GM12878 (cell line): ENCODE measurements at regions not wholly inside any gene's neighbourhood (a gene's known extent, or its start where the extent isn't known, plus 50 kb on each side); places are given as distances from the start of the nearest gene placed in this dataset.

Source experiments
- ATAC-seq: fragments of 200-7000 bp; cut with Tn5 transposase; 3 replicates; pipeline ENCODE4 v1.9.1; 2020; ENCODE audit warnings: mild to moderate bottlenecking, moderate library complexity
- BruUV-seq: library from RNA; stranded (reverse); fragments of 400-500 nt; replicated peaks from 2 replicates; lab custom pipeline; 2021; lab: Mats Ljungman, UMichigan
- CTCF ChIA-PET: fragments of 300-600 bp; sonication (Branson Sonifier 250); formaldehyde crosslinking; extraction: SDS; loops from one replicate; lab custom pipeline; 2021; ENCODE audit warnings: inconsistent platforms; lab: Yijun Ruan, JAX
- POLR2A ChIA-PET: fragments of 350-600 bp; formaldehyde crosslinking; extraction: SDS; loops from one replicate; lab custom pipeline; 2021; ENCODE audit warnings: inconsistent platforms; lab: Charles Lee
- RAD21 ChIA-PET: fragments of 300-600 bp; sonication (Branson Sonifier 250); formaldehyde crosslinking; loops from one replicate; lab custom pipeline; 2023; ENCODE audit warnings: antibody characterized with exemption; ENCODE audit not compliant: unreplicated experiment; lab: Charles Lee
- SMC1A ChIA-PET: fragments of 300-600 bp; sonication (Branson Sonifier 250); formaldehyde crosslinking; loops from one replicate; lab custom pipeline; 2023; ENCODE audit not compliant: unreplicated experiment, uncharacterized antibody; lab: Charles Lee
- DNase-seq: peaks from one replicate; pipeline ENCODE4 v3.0.0-alpha.2; 2011; ENCODE audit warnings: low read depth, low spot score
- FAIRE-seq: peaks from 3 replicates; lab custom pipeline; 2011; peaks lifted over from hg19 to GRCh38; lab: Jason Lieb, UNC
- H2AFZ ChIP-seq: 2 replicates; pipeline ENCODE4 v1.6.0; 2011; ENCODE audit warnings: low read depth, low read length, control low read depth; ENCODE audit not compliant: control insufficient read depth
- H3K27ac ChIP-seq: 2 replicates; pipeline ENCODE4 v1.5.1; 2011; ENCODE audit warnings: control low read depth; ENCODE audit not compliant: control insufficient read depth, insufficient read depth
- H3K27me3 ChIP-seq, 2 experiments: replicated peaks in 1 of 2; 2 replicates each; pipeline versions ENCODE4 v1.6.0 to v1.6.1; 2011; ENCODE audit warnings: low read length in 1 of 2; ENCODE audit not compliant: control insufficient read depth in 2 of 2, insufficient read depth in 2 of 2
- H3K36me3 ChIP-seq, 2 experiments: 2 replicates each; pipeline ENCODE4 v1.5.1; 2011; ENCODE audit warnings: low read length in 1 of 2; ENCODE audit not compliant: control insufficient read depth in 2 of 2, insufficient read depth in 2 of 2
- H3K4me1 ChIP-seq: 2 replicates; pipeline ENCODE4 v1.6.1; 2011; ENCODE audit warnings: mild to moderate bottlenecking, low read length, moderate library complexity, mixed read lengths; ENCODE audit not compliant: control insufficient read depth, insufficient read depth
- H3K4me2 ChIP-seq: 2 replicates; pipeline ENCODE4 v1.6.0; 2011; ENCODE audit warnings: control low read depth; ENCODE audit not compliant: control insufficient read depth, insufficient read depth
- H3K4me3 ChIP-seq: fragments of 200-600 bp; sonication (generic); 2 replicates; pipeline ENCODE4 v1.5.1; 2016
- H3K79me2 ChIP-seq: 2 replicates; pipeline ENCODE4 v1.6.0; 2011; ENCODE audit warnings: low read length; ENCODE audit not compliant: control insufficient read depth, insufficient read depth
- H3K9ac ChIP-seq: 2 replicates; pipeline ENCODE4 v1.8.0; 2011; ENCODE audit warnings: low read length, control low read depth, mixed read lengths; ENCODE audit not compliant: control insufficient read depth, insufficient read depth
- H3K9me3 ChIP-seq: replicated peaks from 3 replicates; pipeline ENCODE4 v1.5.1; 2011; ENCODE audit warnings: mild to moderate bottlenecking, low read length; ENCODE audit not compliant: control insufficient read depth, insufficient read depth
- H4K20me1 ChIP-seq: 2 replicates; pipeline ENCODE4 v1.6.0; 2011; ENCODE audit not compliant: control insufficient read depth, insufficient read depth
- BHLHE40 ChIP-seq, 2 experiments: fragments of 450-650 bp in 1 of 2; IDR thresholded peaks; 2 replicates each; pipeline ENCODE4 v1.6.1; 2011 to 2017; ENCODE audit warnings: low read depth in 2 of 2, borderline replicate concordance in 1 of 2, improper control_type of control experiment in 1 of 2, low read length in 1 of 2, mild to moderate bottlenecking in 1 of 2
- CBX3 ChIP-seq: fragments of 200-600 bp; sonication (generic); IDR thresholded peaks from 2 replicates; pipeline ENCODE4 v1.6.1; 2016; ENCODE audit warnings: low read depth, borderline replicate concordance
- FOS ChIP-seq: IDR thresholded peaks from 3 replicates; pipeline ENCODE4 v1.6.1; 2011; ENCODE audit warnings: borderline replicate concordance; ENCODE audit not compliant: insufficient read length; ENCODE audit errors: extremely low read depth
- KDM1A ChIP-seq: fragments of 200-600 bp; sonication (generic); IDR thresholded peaks from 2 replicates; pipeline ENCODE4 v1.6.1; 2016; ENCODE audit warnings: borderline replicate concordance
- NFIC ChIP-seq: IDR thresholded peaks from 2 replicates; pipeline ENCODE4 v1.6.1; 2012; ENCODE audit warnings: low read depth, mild to moderate bottlenecking, inconsistent platforms, low read length, moderate library complexity
- PAX5 ChIP-seq: IDR thresholded peaks from 2 replicates; pipeline ENCODE4 v1.6.1; 2011; ENCODE audit warnings: low read depth, low read length, borderline replicate concordance
- PAX8 ChIP-seq: fragments of 450-650 bp; IDR thresholded peaks from 2 replicates; pipeline ENCODE4 v1.6.1; 2017; ENCODE audit warnings: mild to moderate bottlenecking, moderate library complexity
- POLR2A ChIP-seq: IDR thresholded peaks from 2 replicates; pipeline ENCODE4 v1.6.1; 2011; ENCODE audit warnings: low read depth, mild to moderate bottlenecking, low read length
- POLR2AphosphoS2 ChIP-seq: IDR thresholded peaks from 2 replicates; pipeline ENCODE4 v1.6.1; 2011; ENCODE audit warnings: low read depth, mild to moderate bottlenecking, low read length, improper control_type of control experiment, moderate library complexity
- RAD51 ChIP-seq: fragments of 450-650 bp; IDR thresholded peaks from 2 replicates; pipeline ENCODE4 v1.6.1; 2016; ENCODE audit warnings: moderate library complexity, mild to moderate bottlenecking, inconsistent platforms
- SIX5 ChIP-seq: IDR thresholded peaks from 2 replicates; pipeline ENCODE4 v1.6.1; 2011; ENCODE audit warnings: mild to moderate bottlenecking, low read depth, low read length, moderate library complexity; ENCODE audit not compliant: severe bottlenecking
- SMAD1 ChIP-seq: fragments of 450-650 bp; IDR thresholded peaks from 2 replicates; pipeline ENCODE4 v1.6.1; 2018; ENCODE audit warnings: mild to moderate bottlenecking, low read depth; ENCODE audit not compliant: partially characterized antibody
- WGBS: methylation state at CpG from one replicate; pipeline ENCODE4 v1.1.6; 2016; ENCODE audit warnings: low lambda C conversion rate; ENCODE audit not compliant: insufficient replicate concordance, insufficient coverage; ENCODE audit errors: missing lambda C conversion rate; 5-methylcytosine and 5-hydroxymethylcytosine counted together
- in situ Hi-C: fragments of 300-500 bp; cut with MboI; formaldehyde crosslinking; loops from 9 replicates; pipeline ENCODE4 v1.14.3; 2018; ENCODE audit warnings: mixed read lengths
- intact Hi-C: fragments of 100-400 bp; cut with micrococcal nuclease; formaldehyde crosslinking; loops from one replicate; pipeline ENCODE4 v1.14.2; 2022; ENCODE audit not compliant: unreplicated experiment
- TF ChIP-seq, protein P1 (sequence below): fragments of 450-650 bp; IDR thresholded peaks from 2 replicates; pipeline ENCODE4 v1.6.1; 2017; ENCODE audit warnings: antibody characterized with exemption, mild to moderate bottlenecking, moderate library complexity
- TF ChIP-seq, protein P2 (sequence below): IDR thresholded peaks from 2 replicates; pipeline ENCODE4 v1.6.1; 2012; ENCODE audit warnings: low read depth, low read length, improper control_type of control experiment

GRCh38 chr3:163915280-163915679, 1163.0 kb downstream of the SI start:
- ChIA-PET RAD21 (no interaction called here), POLR2A (no interaction called here), CTCF (no interaction called here), SMC1A (interaction anchor here (1.6 kb wide), 1 partner anchor 34 kb away, joined by 5 read pairs; no protein-coding TSS in a partner anchor)
- no peak overlapping the region for H3K9ac ChIP-seq
- in situ Hi-C loops = no loop called here
- WGBS = 73% methylated on average over 2 of the region's 2 CpGs
- no peak for FAIRE-seq
- H3K9me3 ChIP-seq = no peaks in the 10 kb centered on the region
- no peaks in the 10 kb centered on the region for H4K20me1 ChIP-seq
- no TSS peak for BruUV-seq
- no peaks in the 10 kb centered on the region for H3K36me3 ChIP-seq
- H3K4me2 ChIP-seq = no peak overlapping the region
- H2AFZ ChIP-seq = no peak overlapping the region
- no peak overlapping the region for H3K4me3 ChIP-seq
- no peak overlapping the region for H3K27ac ChIP-seq
- ATAC-seq = no peak
- no peaks in the 10 kb centered on the region for H3K27me3 ChIP-seq
- no peak for TF ChIP-seq CBX3
- no peak for TF ChIP-seq FOS
- TF ChIP-seq, protein P1, sequence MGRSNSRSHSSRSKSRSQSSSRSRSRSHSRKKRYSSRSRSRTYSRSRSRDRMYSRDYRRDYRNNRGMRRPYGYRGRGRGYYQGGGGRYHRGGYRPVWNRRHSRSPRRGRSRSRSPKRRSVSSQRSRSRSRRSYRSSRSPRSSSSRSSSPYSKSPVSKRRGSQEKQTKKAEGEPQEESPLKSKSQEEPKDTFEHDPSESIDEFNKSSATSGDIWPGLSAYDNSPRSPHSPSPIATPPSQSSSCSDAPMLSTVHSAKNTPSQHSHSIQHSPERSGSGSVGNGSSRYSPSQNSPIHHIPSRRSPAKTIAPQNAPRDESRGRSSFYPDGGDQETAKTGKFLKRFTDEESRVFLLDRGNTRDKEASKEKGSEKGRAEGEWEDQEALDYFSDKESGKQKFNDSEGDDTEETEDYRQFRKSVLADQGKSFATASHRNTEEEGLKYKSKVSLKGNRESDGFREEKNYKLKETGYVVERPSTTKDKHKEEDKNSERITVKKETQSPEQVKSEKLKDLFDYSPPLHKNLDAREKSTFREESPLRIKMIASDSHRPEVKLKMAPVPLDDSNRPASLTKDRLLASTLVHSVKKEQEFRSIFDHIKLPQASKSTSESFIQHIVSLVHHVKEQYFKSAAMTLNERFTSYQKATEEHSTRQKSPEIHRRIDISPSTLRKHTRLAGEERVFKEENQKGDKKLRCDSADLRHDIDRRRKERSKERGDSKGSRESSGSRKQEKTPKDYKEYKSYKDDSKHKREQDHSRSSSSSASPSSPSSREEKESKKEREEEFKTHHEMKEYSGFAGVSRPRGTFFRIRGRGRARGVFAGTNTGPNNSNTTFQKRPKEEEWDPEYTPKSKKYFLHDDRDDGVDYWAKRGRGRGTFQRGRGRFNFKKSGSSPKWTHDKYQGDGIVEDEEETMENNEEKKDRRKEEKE = no peak
- no peak for TF ChIP-seq BHLHE40 (IDR thresholded peaks at IDR 0.05; ENCODE audit: borderline replicate concordance in 1 of 2, low read depth in 2 of 2, low read length in 1 of 2)
- no peak for TF ChIP-seq RAD51
- no peak for TF ChIP-seq SMAD1
- no peak for TF ChIP-seq KDM1A
- no peak for TF ChIP-seq NFIC
- TF ChIP-seq, protein P2, sequence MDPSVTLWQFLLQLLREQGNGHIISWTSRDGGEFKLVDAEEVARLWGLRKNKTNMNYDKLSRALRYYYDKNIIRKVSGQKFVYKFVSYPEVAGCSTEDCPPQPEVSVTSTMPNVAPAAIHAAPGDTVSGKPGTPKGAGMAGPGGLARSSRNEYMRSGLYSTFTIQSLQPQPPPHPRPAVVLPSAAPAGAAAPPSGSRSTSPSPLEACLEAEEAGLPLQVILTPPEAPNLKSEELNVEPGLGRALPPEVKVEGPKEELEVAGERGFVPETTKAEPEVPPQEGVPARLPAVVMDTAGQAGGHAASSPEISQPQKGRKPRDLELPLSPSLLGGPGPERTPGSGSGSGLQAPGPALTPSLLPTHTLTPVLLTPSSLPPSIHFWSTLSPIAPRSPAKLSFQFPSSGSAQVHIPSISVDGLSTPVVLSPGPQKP = no peak
- no peak for TF ChIP-seq POLR2A
- TF ChIP-seq PAX5 = no peak
- no peak for TF ChIP-seq SIX5
- no peak for TF ChIP-seq PAX8
- no peak for TF ChIP-seq POLR2AphosphoS2
- intact Hi-C loops = no loop called here
- DNase-seq = no peak
- H3K79me2 ChIP-seq = no peaks in the 10 kb centered on the region
- H3K4me1 ChIP-seq = no peaks in the 10 kb centered on the region
